WTC11 (cell line): ENCODE measurements at regions not wholly inside any gene's neighbourhood (a gene's known extent, or its start where the extent isn't known, plus 50 kb on each side); places are given as distances from the start of the nearest gene placed in this dataset.

Experiments used
- ATAC-seq: fragments of 200-7000 bp; cut with Tn5 transposase; 2 replicates; pipeline ENCODE4 v1.10.0; 2021; ENCODE audit warnings: mild to moderate bottlenecking, moderate library complexity
- CTCF ChIA-PET: fragments of 300-600 bp; sonication (Branson Sonifier 250); formaldehyde crosslinking; loops from one replicate; lab custom pipeline; 2021; ENCODE audit warnings: antibody characterized with exemption; lab: Charles Lee
- POLR2A ChIA-PET: fragments of 350-600 bp; sonication (Branson Sonifier 250); formaldehyde crosslinking; loops from one replicate; lab custom pipeline; 2021; ENCODE audit warnings: antibody characterized with exemption; lab: Charles Lee
- DNase-seq: peaks from one replicate; pipeline ENCODE4 v3.0.0; 2021; ENCODE audit warnings: low spot score
- H3K27ac Mint-ChIP-seq: 2 replicates; pipeline ENCODE4 v1.8.0; 2021; ENCODE audit warnings: mixed read lengths
- H3K27me3 Mint-ChIP-seq: 2 replicates; pipeline ENCODE4 v1.8.0; 2021; ENCODE audit warnings: low read depth, mild to moderate bottlenecking, moderate library complexity, mixed read lengths
- H3K36me3 Mint-ChIP-seq: 2 replicates; pipeline ENCODE4 v1.8.0; 2021; ENCODE audit warnings: mixed read lengths
- H3K4me1 Mint-ChIP-seq: 2 replicates; pipeline ENCODE4 v1.8.0; 2022; ENCODE audit warnings: mixed read lengths
- H3K4me3 Mint-ChIP-seq: 2 replicates; pipeline ENCODE4 v1.8.0; 2021; ENCODE audit warnings: mild to moderate bottlenecking, moderate library complexity, mixed read lengths
- H3K9me3 Mint-ChIP-seq: 2 replicates; pipeline ENCODE4 v1.8.0; 2021; ENCODE audit warnings: mixed read lengths
- CREM ChIP-seq: sonication (generic); formaldehyde crosslinking; IDR thresholded peaks from 2 replicates; pipeline ENCODE4 v1.8.1; 2022; ENCODE audit warnings: mild to moderate bottlenecking, missing genetic modification reagents, moderate library complexity
- E2F5 ChIP-seq: sonication (generic); formaldehyde crosslinking; IDR thresholded peaks from 2 replicates; pipeline ENCODE4 v1.8.1; 2022; ENCODE audit warnings: mild to moderate bottlenecking, moderate library complexity, missing genetic modification reagents
- ERG ChIP-seq: fragments of 250-450 bp; sonication (Bioruptor Pico); IDR thresholded peaks from 2 replicates; pipeline ENCODE4 v1.8.0; 2021; ENCODE audit warnings: mild to moderate bottlenecking
- GTF2I ChIP-seq: fragments of 250-450 bp; sonication (Bioruptor Pico); conservative IDR thresholded peaks from 2 replicates; pipeline ENCODE4 v1.4.0; 2021; ENCODE audit warnings: mild to moderate bottlenecking
- IRF2 ChIP-seq: sonication (generic); formaldehyde crosslinking; IDR thresholded peaks from 2 replicates; pipeline ENCODE4 v1.8.0; 2022; ENCODE audit warnings: low read depth, missing genetic modification reagents, borderline replicate concordance
- JAZF1 ChIP-seq: fragments of 250-450 bp; sonication (Bioruptor Pico); IDR thresholded peaks from 2 replicates; pipeline ENCODE4 v1.9.0; 2021; ENCODE audit warnings: moderate library complexity, mild to moderate bottlenecking, inconsistent platforms
- RELA ChIP-seq: sonication (generic); formaldehyde crosslinking; IDR thresholded peaks from 2 replicates; pipeline ENCODE4 v1.8.1; 2022; ENCODE audit warnings: missing genetic modification reagents, mild to moderate bottlenecking, borderline replicate concordance
- SMAD3 ChIP-seq: sonication (generic); formaldehyde crosslinking; IDR thresholded peaks from 2 replicates; pipeline ENCODE4 v1.8.0; 2022; ENCODE audit warnings: missing genetic modification reagents, mild to moderate bottlenecking, borderline replicate concordance
- SMAD4 ChIP-seq: sonication (generic); formaldehyde crosslinking; IDR thresholded peaks from 2 replicates; pipeline ENCODE4 v1.8.0; 2022; ENCODE audit warnings: mild to moderate bottlenecking, missing genetic modification reagents
- TEAD1 ChIP-seq: sonication (generic); formaldehyde crosslinking; IDR thresholded peaks from 2 replicates; pipeline ENCODE4 v1.8.0; 2022; ENCODE audit warnings: mild to moderate bottlenecking, missing genetic modification reagents
- TP53 ChIP-seq: sonication (generic); formaldehyde crosslinking; IDR thresholded peaks from 2 replicates; pipeline ENCODE4 v1.8.1; 2023; ENCODE audit warnings: mild to moderate bottlenecking, missing genetic modification reagents
- ZBTB43 ChIP-seq: sonication (generic); formaldehyde crosslinking; IDR thresholded peaks from 2 replicates; pipeline ENCODE4 v1.8.1; 2023; ENCODE audit warnings: mild to moderate bottlenecking, missing genetic modification reagents
- ZNF263 ChIP-seq: sonication (generic); formaldehyde crosslinking; IDR thresholded peaks from 2 replicates; pipeline ENCODE4 v1.8.1; 2022; ENCODE audit warnings: low read depth, mild to moderate bottlenecking, moderate library complexity, missing genetic modification reagents
- ZNF317 ChIP-seq: sonication (generic); formaldehyde crosslinking; IDR thresholded peaks from 2 replicates; pipeline ENCODE4 v1.8.1; 2023; ENCODE audit warnings: low read depth, mild to moderate bottlenecking, moderate library complexity, missing genetic modification reagents, borderline replicate concordance
- ZNF416 ChIP-seq: fragments of 250-450 bp; sonication (Bioruptor Pico); IDR thresholded peaks from 2 replicates; pipeline ENCODE4 v1.9.0; 2021; ENCODE audit warnings: mild to moderate bottlenecking, inconsistent platforms
- ZNF671 ChIP-seq: fragments of 250-450 bp; sonication (Bioruptor Pico); IDR thresholded peaks from 2 replicates; pipeline ENCODE4 v1.8.0; 2021; ENCODE audit warnings: mild to moderate bottlenecking
- TF ChIP-seq, protein P1 (sequence below): fragments of 250-450 bp; sonication (Bioruptor Pico); IDR thresholded peaks from 2 replicates; pipeline ENCODE4 v2.1.2; 2022; ENCODE audit warnings: mild to moderate bottlenecking, moderate library complexity
- TF ChIP-seq, protein P2 (sequence below): fragments of 250-450 bp; sonication (Bioruptor Pico); conservative IDR thresholded peaks from 2 replicates; pipeline ENCODE4 v1.9.0; 2021; ENCODE audit warnings: mild to moderate bottlenecking
- TF ChIP-seq, protein P3 (sequence below): sonication (generic); formaldehyde crosslinking; IDR thresholded peaks from 2 replicates; pipeline ENCODE4 v1.8.0; 2022; ENCODE audit warnings: missing genetic modification reagents
- TF ChIP-seq, protein P4 (sequence below): sonication (generic); formaldehyde crosslinking; IDR thresholded peaks from 2 replicates; pipeline ENCODE4 v1.8.0; 2023; ENCODE audit warnings: mild to moderate bottlenecking, missing genetic modification reagents

GRCh38 chr10:121291376-121291775 lies 306.9 kb downstream of the FGFR2 start:
- no peak overlapping the region for H3K27ac Mint-ChIP-seq
- ATAC-seq (no peak), DNase-seq (no peak)
- peaks cover 8% of the 10 kb centered on the region; the same call in 1 of the 2 replicates for H3K9me3 Mint-ChIP-seq
- no peaks in the 10 kb centered on the region for H3K36me3 Mint-ChIP-seq
- no peak overlapping the region for H3K4me3 Mint-ChIP-seq
- POLR2A ChIA-PET: no interaction called here
- H3K27me3 Mint-ChIP-seq: peaks cover 10% of the 10 kb centered on the region
- TF ChIP-seq ZNF671 (CRISPR knock-in tag) (no peak), ZNF263 (CRISPR knock-in tag) (no peak), JAZF1 (CRISPR knock-in tag) (no peak), E2F5 (CRISPR knock-in tag) (no peak), CREM (no peak), RELA (CRISPR knock-in tag) (no peak), ERG (CRISPR knock-in tag) (no peak), GTF2I (CRISPR knock-in tag) (no peak), IRF2 (CRISPR knock-in tag) (no peak), TP53 (CRISPR knock-in tag) (no peak)
- TF ChIP-seq, protein P1, sequence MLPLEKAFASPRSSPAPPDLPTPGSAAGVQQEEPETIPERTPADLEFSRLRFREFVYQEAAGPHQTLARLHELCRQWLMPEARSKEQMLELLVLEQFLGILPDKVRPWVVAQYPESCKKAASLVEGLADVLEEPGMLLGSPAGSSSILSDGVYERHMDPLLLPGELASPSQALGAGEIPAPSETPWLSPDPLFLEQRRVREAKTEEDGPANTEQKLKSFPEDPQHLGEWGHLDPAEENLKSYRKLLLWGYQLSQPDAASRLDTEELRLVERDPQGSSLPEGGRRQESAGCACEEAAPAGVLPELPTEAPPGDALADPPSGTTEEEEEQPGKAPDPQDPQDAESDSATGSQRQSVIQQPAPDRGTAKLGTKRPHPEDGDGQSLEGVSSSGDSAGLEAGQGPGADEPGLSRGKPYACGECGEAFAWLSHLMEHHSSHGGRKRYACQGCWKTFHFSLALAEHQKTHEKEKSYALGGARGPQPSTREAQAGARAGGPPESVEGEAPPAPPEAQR (CRISPR knock-in tag): no peak
- TF ChIP-seq, all 79 proteins: peak for 0
- H3K4me1 Mint-ChIP-seq: peaks cover 51% of the 10 kb centered on the region
- CTCF ChIA-PET: no interaction called here

- Mint-ChIP-seq H3K4me1 (peaks cover 50% of the 10 kb centered on the region), H3K27me3 (peaks cover 10% of the 10 kb centered on the region), H3K27ac (no peak overlapping the region), H3K36me3 (no peaks in the 10 kb centered on the region), H3K9me3 (peaks cover 8% of the 10 kb centered on the region; the same call in 1 of the 2 replicates), H3K4me3 (no peak overlapping the region)
- ChIA-PET CTCF (no interaction called here), POLR2A (no interaction called here)
- DNase-seq: no peak
- ATAC-seq: no peak
- TF ChIP-seq SMAD3 (no peak), E2F5 (CRISPR knock-in tag) (no peak), ZBTB43 (CRISPR knock-in tag) (no peak), SMAD4 (CRISPR knock-in tag) (no peak), ZNF416 (CRISPR knock-in tag) (no peak), ZNF263 (CRISPR knock-in tag) (no peak), TEAD1 (CRISPR knock-in tag) (no peak), ZNF317 (no peak)
- TF ChIP-seq, protein P2, sequence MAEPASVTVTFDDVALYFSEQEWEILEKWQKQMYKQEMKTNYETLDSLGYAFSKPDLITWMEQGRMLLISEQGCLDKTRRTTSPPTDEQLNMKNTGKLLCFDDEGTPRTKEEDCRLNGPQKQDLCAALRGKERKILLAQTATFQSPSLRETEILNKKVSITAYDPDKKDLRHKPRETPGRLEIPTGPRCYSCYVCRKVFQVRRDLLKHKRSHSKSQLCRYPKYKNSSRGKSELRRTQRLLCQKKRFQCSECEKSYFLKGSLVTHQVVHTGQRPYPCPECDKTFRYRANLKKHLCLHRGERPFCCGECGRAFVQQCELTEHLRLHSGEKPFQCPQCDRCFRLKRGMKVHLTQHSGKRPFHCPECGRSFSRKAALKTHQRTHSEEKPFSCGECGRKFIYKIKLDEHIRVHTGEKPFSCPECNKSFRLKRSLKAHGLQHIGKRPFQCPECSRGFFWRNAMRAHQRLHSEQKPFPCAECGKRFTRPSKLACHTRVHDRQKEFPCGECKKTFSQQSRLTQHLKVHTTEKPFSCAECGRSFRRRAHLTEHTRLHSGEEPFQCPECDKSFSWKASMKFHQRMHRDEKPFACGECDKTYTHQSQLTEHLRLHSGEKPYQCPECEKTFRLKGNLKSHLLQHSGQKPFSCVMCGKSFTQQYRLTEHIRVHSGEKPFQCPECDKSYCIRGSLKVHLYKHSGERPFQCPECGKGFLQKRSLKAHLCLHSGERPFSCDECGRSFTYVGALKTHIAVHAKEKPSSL (CRISPR knock-in tag): no peak
- TF ChIP-seq, protein P3, sequence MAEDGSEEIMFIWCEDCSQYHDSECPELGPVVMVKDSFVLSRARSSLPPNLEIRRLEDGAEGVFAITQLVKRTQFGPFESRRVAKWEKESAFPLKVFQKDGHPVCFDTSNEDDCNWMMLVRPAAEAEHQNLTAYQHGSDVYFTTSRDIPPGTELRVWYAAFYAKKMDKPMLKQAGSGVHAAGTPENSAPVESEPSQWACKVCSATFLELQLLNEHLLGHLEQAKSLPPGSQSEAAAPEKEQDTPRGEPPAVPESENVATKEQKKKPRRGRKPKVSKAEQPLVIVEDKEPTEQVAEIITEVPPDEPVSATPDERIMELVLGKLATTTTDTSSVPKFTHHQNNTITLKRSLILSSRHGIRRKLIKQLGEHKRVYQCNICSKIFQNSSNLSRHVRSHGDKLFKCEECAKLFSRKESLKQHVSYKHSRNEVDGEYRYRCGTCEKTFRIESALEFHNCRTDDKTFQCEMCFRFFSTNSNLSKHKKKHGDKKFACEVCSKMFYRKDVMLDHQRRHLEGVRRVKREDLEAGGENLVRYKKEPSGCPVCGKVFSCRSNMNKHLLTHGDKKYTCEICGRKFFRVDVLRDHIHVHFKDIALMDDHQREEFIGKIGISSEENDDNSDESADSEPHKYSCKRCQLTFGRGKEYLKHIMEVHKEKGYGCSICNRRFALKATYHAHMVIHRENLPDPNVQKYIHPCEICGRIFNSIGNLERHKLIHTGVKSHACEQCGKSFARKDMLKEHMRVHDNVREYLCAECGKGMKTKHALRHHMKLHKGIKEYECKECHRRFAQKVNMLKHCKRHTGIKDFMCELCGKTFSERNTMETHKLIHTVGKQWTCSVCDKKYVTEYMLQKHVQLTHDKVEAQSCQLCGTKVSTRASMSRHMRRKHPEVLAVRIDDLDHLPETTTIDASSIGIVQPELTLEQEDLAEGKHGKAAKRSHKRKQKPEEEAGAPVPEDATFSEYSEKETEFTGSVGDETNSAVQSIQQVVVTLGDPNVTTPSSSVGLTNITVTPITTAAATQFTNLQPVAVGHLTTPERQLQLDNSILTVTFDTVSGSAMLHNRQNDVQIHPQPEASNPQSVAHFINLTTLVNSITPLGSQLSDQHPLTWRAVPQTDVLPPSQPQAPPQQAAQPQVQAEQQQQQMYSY (CRISPR knock-in tag): no peak
- TF ChIP-seq, protein P4, sequence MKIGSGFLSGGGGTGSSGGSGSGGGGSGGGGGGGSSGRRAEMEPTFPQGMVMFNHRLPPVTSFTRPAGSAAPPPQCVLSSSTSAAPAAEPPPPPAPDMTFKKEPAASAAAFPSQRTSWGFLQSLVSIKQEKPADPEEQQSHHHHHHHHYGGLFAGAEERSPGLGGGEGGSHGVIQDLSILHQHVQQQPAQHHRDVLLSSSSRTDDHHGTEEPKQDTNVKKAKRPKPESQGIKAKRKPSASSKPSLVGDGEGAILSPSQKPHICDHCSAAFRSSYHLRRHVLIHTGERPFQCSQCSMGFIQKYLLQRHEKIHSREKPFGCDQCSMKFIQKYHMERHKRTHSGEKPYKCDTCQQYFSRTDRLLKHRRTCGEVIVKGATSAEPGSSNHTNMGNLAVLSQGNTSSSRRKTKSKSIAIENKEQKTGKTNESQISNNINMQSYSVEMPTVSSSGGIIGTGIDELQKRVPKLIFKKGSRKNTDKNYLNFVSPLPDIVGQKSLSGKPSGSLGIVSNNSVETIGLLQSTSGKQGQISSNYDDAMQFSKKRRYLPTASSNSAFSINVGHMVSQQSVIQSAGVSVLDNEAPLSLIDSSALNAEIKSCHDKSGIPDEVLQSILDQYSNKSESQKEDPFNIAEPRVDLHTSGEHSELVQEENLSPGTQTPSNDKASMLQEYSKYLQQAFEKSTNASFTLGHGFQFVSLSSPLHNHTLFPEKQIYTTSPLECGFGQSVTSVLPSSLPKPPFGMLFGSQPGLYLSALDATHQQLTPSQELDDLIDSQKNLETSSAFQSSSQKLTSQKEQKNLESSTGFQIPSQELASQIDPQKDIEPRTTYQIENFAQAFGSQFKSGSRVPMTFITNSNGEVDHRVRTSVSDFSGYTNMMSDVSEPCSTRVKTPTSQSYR: no peak
Measured at GRCh38 chr10:121291823-121292222, 306.4 kb downstream of the FGFR2 start.
